ENCODE measurements at regions not wholly inside any gene's neighbourhood (a gene's known extent, or its start where the extent isn't known, plus 50 kb on each side); places are given as distances from the start of the nearest gene placed in this dataset.

- TF ChIP-seq CTCF (conservative IDR thresholded peaks at IDR 0.05 in 1 of 2, IDR thresholded peaks at IDR 0.05 in 1 of 2; ENCODE audit: low read depth in 1 of 2, low read length in 2 of 2) (no peak), EZH2 (IDR thresholded peaks at IDR 0.05; ENCODE audit: low read length, missing control alignments) (no peak)
- Histone ChIP-seq H3K4me3 (replicated peaks in 1 of 4; ENCODE audit: control extremely low read depth in 1 of 4, insufficient read depth in 1 of 4, low read depth in 3 of 4, low read length in 4 of 4) (no peak overlapping the region), H3K9ac (ENCODE audit: insufficient read depth, low read length) (no peak overlapping the region), H3K79me2 (ENCODE audit: control insufficient read depth, insufficient read depth, low read length) (no peaks in the 10 kb centered on the region), H3K36me3 (ENCODE audit: control insufficient read depth, insufficient read depth, low read length) (no peaks in the 10 kb centered on the region), H3K27ac (ENCODE audit: insufficient read depth, low read length) (no peak overlapping the region), H4K20me1 (ENCODE audit: control insufficient read depth, extremely low read depth, insufficient read depth, low read length) (no peaks in the 10 kb centered on the region), H3K4me1 (ENCODE audit: control insufficient read depth, extremely low read depth, insufficient read depth, low read length) (no peaks in the 10 kb centered on the region), H3K9me3 (ENCODE audit: control insufficient read depth, insufficient read depth, low read depth, low read length) (no peaks in the 10 kb centered on the region), H3K4me2 (ENCODE audit: extremely low read depth, insufficient read depth, low read length) (no peak overlapping the region), H3K27me3 (ENCODE audit: control insufficient read depth, insufficient read depth, low read length) (no peaks in the 10 kb centered on the region), H2AFZ (ENCODE audit: low read length) (no peak overlapping the region)
- DNase-seq (ENCODE audit: low read depth in 2 of 2) = no peak
These were observed 779.9 kb upstream of the CDH6 start for GRCh38 chr5:30413540-30413939.

- Histone ChIP-seq H3K9me3 (ENCODE audit: control insufficient read depth, insufficient read depth, low read depth, low read length) (no peaks in the 10 kb centered on the region), H3K79me2 (ENCODE audit: control insufficient read depth, insufficient read depth, low read length) (no peaks in the 10 kb centered on the region), H3K27ac (ENCODE audit: insufficient read depth, low read length) (no peak overlapping the region), H3K27me3 (ENCODE audit: control insufficient read depth, insufficient read depth, low read length) (no peaks in the 10 kb centered on the region), H3K4me1 (ENCODE audit: control insufficient read depth, extremely low read depth, insufficient read depth, low read length) (no peaks in the 10 kb centered on the region), H2AFZ (ENCODE audit: low read length) (no peak overlapping the region), H3K36me3 (ENCODE audit: control insufficient read depth, insufficient read depth, low read length) (no peaks in the 10 kb centered on the region), H3K4me2 (ENCODE audit: extremely low read depth, insufficient read depth, low read length) (no peak overlapping the region), H4K20me1 (ENCODE audit: control insufficient read depth, extremely low read depth, insufficient read depth, low read length) (no peaks in the 10 kb centered on the region), H3K9ac (ENCODE audit: insufficient read depth, low read length) (no peak overlapping the region), H3K4me3 (replicated peaks in 1 of 4; ENCODE audit: control extremely low read depth in 1 of 4, insufficient read depth in 1 of 4, low read depth in 3 of 4, low read length in 4 of 4) (no peak overlapping the region)
- DNase-seq (ENCODE audit: low read depth in 2 of 2) = peak in 1 of 2 donors; percentile 66
- no peak for TF ChIP-seq EZH2 (IDR thresholded peaks at IDR 0.05; ENCODE audit: low read length, missing control alignments)
- no peak for TF ChIP-seq CTCF (conservative IDR thresholded peaks at IDR 0.05 in 1 of 2, IDR thresholded peaks at IDR 0.05 in 1 of 2; ENCODE audit: low read depth in 1 of 2, low read length in 2 of 2)
These were observed 787.7 kb upstream of the CDH6 start for GRCh38 chr5:30405821-30406220.

GRCh38 chr5:30401479-30402058 is 791.9 kb upstream of the CDH6 start:
- H3K27ac ChIP-seq (ENCODE audit: insufficient read depth, low read length) = no peak overlapping the region
- no peaks in the 10 kb centered on the region for H3K79me2 ChIP-seq (ENCODE audit: control insufficient read depth, insufficient read depth, low read length)
- H3K9me3 ChIP-seq (ENCODE audit: control insufficient read depth, insufficient read depth, low read depth, low read length) = no peaks in the 10 kb centered on the region
- DNase-seq (ENCODE audit: low read depth in 2 of 2) = peak; percentile 28 to 39
- no peaks in the 10 kb centered on the region for H4K20me1 ChIP-seq (ENCODE audit: control insufficient read depth, extremely low read depth, insufficient read depth, low read length)
- no peaks in the 10 kb centered on the region for H3K36me3 ChIP-seq (ENCODE audit: control insufficient read depth, insufficient read depth, low read length)
- no peak overlapping the region for H3K9ac ChIP-seq (ENCODE audit: insufficient read depth, low read length)
- no peaks in the 10 kb centered on the region for H3K27me3 ChIP-seq (ENCODE audit: control insufficient read depth, insufficient read depth, low read length)
- H3K4me1 ChIP-seq (ENCODE audit: control insufficient read depth, extremely low read depth, insufficient read depth, low read length) = no peaks in the 10 kb centered on the region
- TF ChIP-seq CTCF (conservative IDR thresholded peaks at IDR 0.05 in 1 of 2, IDR thresholded peaks at IDR 0.05 in 1 of 2; ENCODE audit: low read depth in 1 of 2, low read length in 2 of 2) = peak; percentile 30 to 42
- TF ChIP-seq EZH2 (IDR thresholded peaks at IDR 0.05; ENCODE audit: low read length, missing control alignments) = no peak
- no peak overlapping the region for H3K4me3 ChIP-seq (replicated peaks in 1 of 4; ENCODE audit: control extremely low read depth in 1 of 4, insufficient read depth in 1 of 4, low read depth in 3 of 4, low read length in 4 of 4)
- no peak overlapping the region for H3K4me2 ChIP-seq (ENCODE audit: extremely low read depth, insufficient read depth, low read length)
- no peak overlapping the region for H2AFZ ChIP-seq (ENCODE audit: low read length)

Measured in fibroblast of lung (primary cell).